H1 (cell line): ENCODE measurements at regions not wholly inside any gene's neighbourhood (a gene's known extent, or its start where the extent isn't known, plus 50 kb on each side); places are given as distances from the start of the nearest gene placed in this dataset.

ENCODE experiments used
- CHD2 ChIP-seq: IDR thresholded peaks from 2 replicates; pipeline ENCODE4 v1.6.1; 2012; ENCODE audit warnings: low read length, improper control_type of control experiment
- FOSL1 ChIP-seq: IDR thresholded peaks from 2 replicates; pipeline ENCODE4 v1.6.1; 2011; ENCODE audit warnings: mild to moderate bottlenecking, low read depth, low read length, moderate library complexity; ENCODE audit not compliant: insufficient read depth
- HDAC6 ChIP-seq: IDR thresholded peaks from one replicate; pipeline ENCODE4 v1.7.1; 2012; ENCODE audit warnings: low read depth, mild to moderate bottlenecking, inconsistent platforms, low read length, moderate library complexity
- KDM1A ChIP-seq: fragments of 200-600, 300-600 bp; sonication (generic); IDR thresholded peaks from 2 replicates; pipeline ENCODE4 v1.7.1; 2016; ENCODE audit warnings: mild to moderate bottlenecking, low read length, borderline replicate concordance
- SUZ12 ChIP-seq: fragments of 200-600 bp; sonication (generic); IDR thresholded peaks from 2 replicates; pipeline ENCODE4 v1.6.1; 2012; ENCODE audit warnings: mild to moderate bottlenecking, inconsistent platforms, low read length, moderate library complexity, mixed read lengths
- ZNF274 ChIP-seq: IDR thresholded peaks from 2 replicates; pipeline ENCODE4 v1.7.0; 2012; ENCODE audit warnings: low read length, borderline replicate concordance; ENCODE audit errors: extremely low read depth

GRCh38 chr11:109849946-109850345 is 243.2 kb upstream of the ZC3H12C start:
- TF ChIP-seq HDAC6 (no peak), ZNF274 (no peak), SUZ12 (no peak), FOSL1 (no peak), KDM1A (no peak), CHD2 (no peak)
